ENCODE measurements at regions not wholly inside any gene's neighbourhood (a gene's known extent, or its start where the extent isn't known, plus 50 kb on each side); places are given as distances from the start of the nearest gene placed in this dataset.

DNA sequence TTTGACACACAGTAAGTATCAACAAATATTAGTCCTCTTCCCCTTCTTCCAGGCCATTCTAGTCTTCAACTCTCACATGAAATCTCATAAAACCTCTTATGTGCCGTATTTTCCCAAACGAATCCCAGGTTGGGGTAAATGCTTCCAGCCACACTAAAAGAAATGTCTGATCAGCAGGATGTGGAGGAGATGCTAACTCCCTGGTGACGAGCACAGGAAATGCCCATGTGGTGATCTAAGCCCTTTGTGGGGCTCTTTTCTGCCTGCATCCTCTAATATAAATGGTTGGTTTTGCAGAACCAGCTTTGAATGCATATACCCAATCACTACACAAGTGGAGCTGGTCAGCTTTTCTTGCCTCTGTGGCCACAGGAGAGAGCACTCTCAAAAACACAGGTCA is 498.2 kb upstream of the ERCC4 start:
- H3K9me1 ChIP-seq (replicated peaks; ENCODE audit: control insufficient read depth, extremely low read depth, insufficient read depth, low read length) = no peaks in the 10 kb centered on the region
- no TSS peak for BruUV-seq (replicated peaks)
- TF ChIP-seq MYC (IDR thresholded peaks at IDR 0.05; ENCODE audit: low read depth, low read length) = no peak
- TF ChIP-seq JUN (IDR thresholded peaks at IDR 0.05; ENCODE audit: borderline replicate concordance, insufficient read depth, insufficient read length, low read depth) = no peak
- TF ChIP-seq FOS (IDR thresholded peaks at IDR 0.05; ENCODE audit: borderline replicate concordance, insufficient read depth, low read length) = no peak
- no peak for TF ChIP-seq POLR2A (IDR thresholded peaks at IDR 0.05; ENCODE audit: low read depth, low read length)
- TF ChIP-seq GATA2 (IDR thresholded peaks at IDR 0.05; ENCODE audit: insufficient read depth, insufficient read length, low read depth, low read length) = no peak
- TF ChIP-seq MAX (IDR thresholded peaks at IDR 0.05; ENCODE audit: insufficient read depth, insufficient read length) = no peak
- no peak for TF ChIP-seq POLR2AphosphoS5 (IDR thresholded peaks at IDR 0.05; ENCODE audit: insufficient read depth, low read depth, low read length)
- TF ChIP-seq, protein P1, sequence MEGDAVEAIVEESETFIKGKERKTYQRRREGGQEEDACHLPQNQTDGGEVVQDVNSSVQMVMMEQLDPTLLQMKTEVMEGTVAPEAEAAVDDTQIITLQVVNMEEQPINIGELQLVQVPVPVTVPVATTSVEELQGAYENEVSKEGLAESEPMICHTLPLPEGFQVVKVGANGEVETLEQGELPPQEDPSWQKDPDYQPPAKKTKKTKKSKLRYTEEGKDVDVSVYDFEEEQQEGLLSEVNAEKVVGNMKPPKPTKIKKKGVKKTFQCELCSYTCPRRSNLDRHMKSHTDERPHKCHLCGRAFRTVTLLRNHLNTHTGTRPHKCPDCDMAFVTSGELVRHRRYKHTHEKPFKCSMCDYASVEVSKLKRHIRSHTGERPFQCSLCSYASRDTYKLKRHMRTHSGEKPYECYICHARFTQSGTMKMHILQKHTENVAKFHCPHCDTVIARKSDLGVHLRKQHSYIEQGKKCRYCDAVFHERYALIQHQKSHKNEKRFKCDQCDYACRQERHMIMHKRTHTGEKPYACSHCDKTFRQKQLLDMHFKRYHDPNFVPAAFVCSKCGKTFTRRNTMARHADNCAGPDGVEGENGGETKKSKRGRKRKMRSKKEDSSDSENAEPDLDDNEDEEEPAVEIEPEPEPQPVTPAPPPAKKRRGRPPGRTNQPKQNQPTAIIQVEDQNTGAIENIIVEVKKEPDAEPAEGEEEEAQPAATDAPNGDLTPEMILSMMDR (IDR thresholded peaks at IDR 0.05; ENCODE audit: extremely low read depth in 1 of 2, insufficient read depth in 1 of 2, low read depth in 1 of 2, low read length in 2 of 2) = no peak
- TF ChIP-seq EZH2 (IDR thresholded peaks at IDR 0.05; ENCODE audit: borderline replicate concordance, low read depth, low read length, severe bottlenecking) = no peak
- H3K4me3 ChIP-seq (replicated peaks in 1 of 3; ENCODE audit: insufficient read depth in 1 of 3, low read depth in 1 of 3, low read length in 3 of 3) = no peak overlapping the region
- intact Hi-C loops (cut with micrococcal nuclease) = no loop called here
- no peak overlapping the region for H3K27ac ChIP-seq (ENCODE audit: insufficient read depth, low read depth, low read length)
- DNase-seq (ENCODE audit: low read depth, low spot score) (no peak), FAIRE-seq (no peak)
- H3K36me3 ChIP-seq (ENCODE audit: control insufficient read depth in 2 of 2, extremely low read depth in 1 of 2, insufficient read depth in 2 of 2, low read length in 2 of 2) = no peaks in the 10 kb centered on the region
- H3K4me1 ChIP-seq (ENCODE audit: control insufficient read depth, extremely low read depth, insufficient read depth, low read length) = no peaks in the 10 kb centered on the region
- H4K20me1 ChIP-seq (replicated peaks; ENCODE audit: control insufficient read depth, extremely low read depth, insufficient read depth, low read length) = no peaks in the 10 kb centered on the region
- dilution Hi-C loops (cut with MboI; ENCODE audit: extremely low pct_ligation_motif_present, low sequenced_read_pairs) = no loop called here
- H3K4me2 ChIP-seq (ENCODE audit: insufficient read depth, low read length) = no peak overlapping the region
- ChIA-PET POLR2A (no interaction called here), CTCF (no interaction called here)
- H2AFZ ChIP-seq (ENCODE audit: low read depth, low read length) = no peak overlapping the region
- no peaks in the 10 kb centered on the region for H3K27me3 ChIP-seq (ENCODE audit: control insufficient read depth in 2 of 2, insufficient read depth in 2 of 2, low read length in 2 of 2)
- H3K9me3 ChIP-seq (replicated peaks; ENCODE audit: control insufficient read depth, insufficient read depth, low read length) = peaks cover 5% of the 10 kb centered on the region
- no peak overlapping the region for H3K9ac ChIP-seq (replicated peaks; ENCODE audit: extremely low read depth, insufficient read depth, low read length)
- no peaks in the 10 kb centered on the region for H3K79me2 ChIP-seq (ENCODE audit: control insufficient read depth, insufficient read depth, low read length)

Data from endothelial cell of umbilical vein (primary cell).